Stomach (tissue), 4 donors: ENCODE measurements at regions not wholly inside any gene's neighbourhood (a gene's known extent, or its start where the extent isn't known, plus 50 kb on each side); places are given as distances from the start of the nearest gene placed in this dataset.

Experiments used
- EP300 ChIP-seq: sonication (generic); formaldehyde crosslinking; IDR thresholded peaks from one replicate; pipeline ENCODE4 v1.6.1; 2017; ENCODE audit warnings: antibody characterized with exemption
- POLR2A ChIP-seq, 4 donors: fragments of 450-650 bp; IDR thresholded peaks; one replicate each; pipeline ENCODE4 v1.6.1; 2016; ENCODE audit warnings: antibody characterized with exemption in 4 of 4, control low read depth in 2 of 4, mild to moderate bottlenecking in 1 of 4, moderate library complexity in 1 of 4
- TF ChIP-seq, protein P1 (sequence below), 7 experiments: fragments of 450-650 bp in 4 of 7; fragments of 200-600 bp in 3 of 7; sonication (generic) in 3 of 7; IDR thresholded peaks; one replicate each; pipeline ENCODE4 v1.5.1; 2016 to 2019; ENCODE audit warnings: antibody characterized with exemption in 7 of 7, control low read depth in 2 of 7, mild to moderate bottlenecking in 1 of 7

DNA sequence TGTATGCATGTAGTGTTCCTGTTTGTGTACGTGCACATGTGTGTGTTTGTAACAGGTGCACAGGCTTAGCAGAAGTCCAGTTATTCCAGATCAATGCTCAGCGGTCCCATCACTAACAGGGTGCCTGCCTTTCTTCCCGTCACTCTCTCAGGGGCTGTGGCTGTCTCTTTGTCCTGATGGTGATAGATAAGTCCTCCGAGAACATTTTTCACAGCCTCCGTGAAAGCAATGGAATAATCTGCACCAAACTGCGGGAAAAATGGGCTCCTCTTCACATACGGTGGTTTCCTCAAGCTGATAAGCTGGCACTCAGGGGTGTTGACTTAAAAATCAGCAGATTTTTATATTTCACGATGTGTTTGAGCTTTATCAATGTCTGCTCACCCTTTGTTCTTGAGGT, 342.3 kb downstream of the TMEM114 start:
- TF ChIP-seq, protein P1, sequence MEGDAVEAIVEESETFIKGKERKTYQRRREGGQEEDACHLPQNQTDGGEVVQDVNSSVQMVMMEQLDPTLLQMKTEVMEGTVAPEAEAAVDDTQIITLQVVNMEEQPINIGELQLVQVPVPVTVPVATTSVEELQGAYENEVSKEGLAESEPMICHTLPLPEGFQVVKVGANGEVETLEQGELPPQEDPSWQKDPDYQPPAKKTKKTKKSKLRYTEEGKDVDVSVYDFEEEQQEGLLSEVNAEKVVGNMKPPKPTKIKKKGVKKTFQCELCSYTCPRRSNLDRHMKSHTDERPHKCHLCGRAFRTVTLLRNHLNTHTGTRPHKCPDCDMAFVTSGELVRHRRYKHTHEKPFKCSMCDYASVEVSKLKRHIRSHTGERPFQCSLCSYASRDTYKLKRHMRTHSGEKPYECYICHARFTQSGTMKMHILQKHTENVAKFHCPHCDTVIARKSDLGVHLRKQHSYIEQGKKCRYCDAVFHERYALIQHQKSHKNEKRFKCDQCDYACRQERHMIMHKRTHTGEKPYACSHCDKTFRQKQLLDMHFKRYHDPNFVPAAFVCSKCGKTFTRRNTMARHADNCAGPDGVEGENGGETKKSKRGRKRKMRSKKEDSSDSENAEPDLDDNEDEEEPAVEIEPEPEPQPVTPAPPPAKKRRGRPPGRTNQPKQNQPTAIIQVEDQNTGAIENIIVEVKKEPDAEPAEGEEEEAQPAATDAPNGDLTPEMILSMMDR (IDR thresholded peaks at IDR 0.05) = no peak
- TF ChIP-seq POLR2A (IDR thresholded peaks at IDR 0.05) = no peak
- TF ChIP-seq EP300 = no peak
